ENCODE measurements at regions not wholly inside any gene's neighbourhood (a gene's known extent, or its start where the extent isn't known, plus 50 kb on each side); places are given as distances from the start of the nearest gene placed in this dataset.
A peak's percentile ranks its signal among the peaks of the same experiment; 100 is the strongest.

DNA sequence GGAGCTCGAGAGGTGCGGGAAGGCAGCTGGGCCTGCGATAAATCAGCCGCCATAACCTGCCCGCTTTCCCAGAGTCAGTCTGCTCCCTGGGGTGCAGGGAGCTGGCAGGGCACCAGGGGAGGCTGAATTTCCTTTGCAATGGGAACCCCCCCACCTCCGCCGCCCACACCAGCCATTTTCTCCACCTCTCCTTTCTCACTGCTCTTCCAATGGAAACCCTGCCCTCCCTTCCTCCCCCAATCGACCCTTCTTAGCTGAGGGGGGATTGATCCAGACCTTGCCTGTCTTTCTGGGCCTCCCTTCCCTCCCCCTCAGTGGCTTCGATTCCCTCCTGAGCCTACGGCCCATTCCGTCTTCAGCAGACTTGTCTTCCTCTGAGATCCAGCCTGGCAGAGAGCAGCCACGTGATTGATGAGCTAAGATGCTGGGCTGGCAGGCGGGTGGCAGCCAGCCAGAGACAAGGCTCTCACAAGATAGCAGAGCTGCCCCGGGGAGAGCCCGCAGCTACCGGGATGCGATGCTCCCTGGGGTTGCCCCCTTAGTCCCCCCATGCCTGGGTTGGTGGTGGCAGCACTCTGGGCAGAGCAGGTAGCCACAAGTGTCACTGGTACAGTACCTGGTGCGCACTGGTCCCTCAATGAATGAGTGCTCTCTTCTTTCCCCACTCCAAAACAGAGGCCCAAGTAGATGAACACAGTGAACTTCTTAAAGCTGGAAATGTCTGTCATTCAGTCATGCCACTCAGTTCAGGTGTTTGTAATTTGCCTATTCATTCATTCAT, 53.7 kb upstream of the FABP6 start:
- no peaks in the 10 kb centered on the region for H3F3A ChIP-seq (ENCODE audit: insufficient read depth, low read length, poor library complexity, severe bottlenecking)
- no peak overlapping the region for H3K4me2 ChIP-seq (ENCODE audit: low read length)
- H3K27ac ChIP-seq (ENCODE audit: low read length) = no peak overlapping the region
- no peak overlapping the region for H3K9ac ChIP-seq (ENCODE audit: low read length)
- no peaks in the 10 kb centered on the region for H3K79me2 ChIP-seq (replicated peaks; ENCODE audit: insufficient read depth, low read length)
- no peak for TF ChIP-seq SMC3 (conservative IDR thresholded peaks at IDR 0.05; ENCODE audit: poor library complexity)
- TF ChIP-seq EP300 (conservative IDR thresholded peaks at IDR 0.05; ENCODE audit: poor library complexity, severe bottlenecking) = no peak
- TF ChIP-seq EZH2 (IDR thresholded peaks at IDR 0.05; ENCODE audit: borderline replicate concordance, insufficient read depth, low read length, poor library complexity, severe bottlenecking) = no peak
- TF ChIP-seq MXI1 (conservative IDR thresholded peaks at IDR 0.05; ENCODE audit: poor library complexity, severe bottlenecking) = no peak
- TF ChIP-seq, protein P1, sequence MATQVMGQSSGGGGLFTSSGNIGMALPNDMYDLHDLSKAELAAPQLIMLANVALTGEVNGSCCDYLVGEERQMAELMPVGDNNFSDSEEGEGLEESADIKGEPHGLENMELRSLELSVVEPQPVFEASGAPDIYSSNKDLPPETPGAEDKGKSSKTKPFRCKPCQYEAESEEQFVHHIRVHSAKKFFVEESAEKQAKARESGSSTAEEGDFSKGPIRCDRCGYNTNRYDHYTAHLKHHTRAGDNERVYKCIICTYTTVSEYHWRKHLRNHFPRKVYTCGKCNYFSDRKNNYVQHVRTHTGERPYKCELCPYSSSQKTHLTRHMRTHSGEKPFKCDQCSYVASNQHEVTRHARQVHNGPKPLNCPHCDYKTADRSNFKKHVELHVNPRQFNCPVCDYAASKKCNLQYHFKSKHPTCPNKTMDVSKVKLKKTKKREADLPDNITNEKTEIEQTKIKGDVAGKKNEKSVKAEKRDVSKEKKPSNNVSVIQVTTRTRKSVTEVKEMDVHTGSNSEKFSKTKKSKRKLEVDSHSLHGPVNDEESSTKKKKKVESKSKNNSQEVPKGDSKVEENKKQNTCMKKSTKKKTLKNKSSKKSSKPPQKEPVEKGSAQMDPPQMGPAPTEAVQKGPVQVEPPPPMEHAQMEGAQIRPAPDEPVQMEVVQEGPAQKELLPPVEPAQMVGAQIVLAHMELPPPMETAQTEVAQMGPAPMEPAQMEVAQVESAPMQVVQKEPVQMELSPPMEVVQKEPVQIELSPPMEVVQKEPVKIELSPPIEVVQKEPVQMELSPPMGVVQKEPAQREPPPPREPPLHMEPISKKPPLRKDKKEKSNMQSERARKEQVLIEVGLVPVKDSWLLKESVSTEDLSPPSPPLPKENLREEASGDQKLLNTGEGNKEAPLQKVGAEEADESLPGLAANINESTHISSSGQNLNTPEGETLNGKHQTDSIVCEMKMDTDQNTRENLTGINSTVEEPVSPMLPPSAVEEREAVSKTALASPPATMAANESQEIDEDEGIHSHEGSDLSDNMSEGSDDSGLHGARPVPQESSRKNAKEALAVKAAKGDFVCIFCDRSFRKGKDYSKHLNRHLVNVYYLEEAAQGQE (IDR thresholded peaks at IDR 0.05; ENCODE audit: borderline replicate concordance) = no peak
- TF ChIP-seq, protein P2, sequence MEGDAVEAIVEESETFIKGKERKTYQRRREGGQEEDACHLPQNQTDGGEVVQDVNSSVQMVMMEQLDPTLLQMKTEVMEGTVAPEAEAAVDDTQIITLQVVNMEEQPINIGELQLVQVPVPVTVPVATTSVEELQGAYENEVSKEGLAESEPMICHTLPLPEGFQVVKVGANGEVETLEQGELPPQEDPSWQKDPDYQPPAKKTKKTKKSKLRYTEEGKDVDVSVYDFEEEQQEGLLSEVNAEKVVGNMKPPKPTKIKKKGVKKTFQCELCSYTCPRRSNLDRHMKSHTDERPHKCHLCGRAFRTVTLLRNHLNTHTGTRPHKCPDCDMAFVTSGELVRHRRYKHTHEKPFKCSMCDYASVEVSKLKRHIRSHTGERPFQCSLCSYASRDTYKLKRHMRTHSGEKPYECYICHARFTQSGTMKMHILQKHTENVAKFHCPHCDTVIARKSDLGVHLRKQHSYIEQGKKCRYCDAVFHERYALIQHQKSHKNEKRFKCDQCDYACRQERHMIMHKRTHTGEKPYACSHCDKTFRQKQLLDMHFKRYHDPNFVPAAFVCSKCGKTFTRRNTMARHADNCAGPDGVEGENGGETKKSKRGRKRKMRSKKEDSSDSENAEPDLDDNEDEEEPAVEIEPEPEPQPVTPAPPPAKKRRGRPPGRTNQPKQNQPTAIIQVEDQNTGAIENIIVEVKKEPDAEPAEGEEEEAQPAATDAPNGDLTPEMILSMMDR (IDR thresholded peaks at IDR 0.05; ENCODE audit: poor library complexity, severe bottlenecking) = no peak
- TF ChIP-seq POLR2AphosphoS5 (IDR thresholded peaks at IDR 0.05) = no peak
- TF ChIP-seq RAD21 (conservative IDR thresholded peaks at IDR 0.05) = no peak
- no peak for TF ChIP-seq TAF1 (IDR thresholded peaks at IDR 0.05; ENCODE audit: low read depth)
- H3K9me3 ChIP-seq (ENCODE audit: low read length) = no peaks in the 10 kb centered on the region
- H4K20me1 ChIP-seq (ENCODE audit: insufficient read depth) = no peaks in the 10 kb centered on the region
- no peak overlapping the region for H3K4me3 ChIP-seq (ENCODE audit: low read length)
- peak overlapping the region; percentile 21 for H2AFZ ChIP-seq (ENCODE audit: low read depth, low read length)
- no peaks in the 10 kb centered on the region for H3K27me3 ChIP-seq (ENCODE audit: insufficient read depth, low read depth, low read length)
- H3K36me3 ChIP-seq (ENCODE audit: insufficient read depth, low read length) = no peaks in the 10 kb centered on the region
- no peaks in the 10 kb centered on the region for H3K9me2 ChIP-seq (ENCODE audit: insufficient read depth, low read length)

DNA sequence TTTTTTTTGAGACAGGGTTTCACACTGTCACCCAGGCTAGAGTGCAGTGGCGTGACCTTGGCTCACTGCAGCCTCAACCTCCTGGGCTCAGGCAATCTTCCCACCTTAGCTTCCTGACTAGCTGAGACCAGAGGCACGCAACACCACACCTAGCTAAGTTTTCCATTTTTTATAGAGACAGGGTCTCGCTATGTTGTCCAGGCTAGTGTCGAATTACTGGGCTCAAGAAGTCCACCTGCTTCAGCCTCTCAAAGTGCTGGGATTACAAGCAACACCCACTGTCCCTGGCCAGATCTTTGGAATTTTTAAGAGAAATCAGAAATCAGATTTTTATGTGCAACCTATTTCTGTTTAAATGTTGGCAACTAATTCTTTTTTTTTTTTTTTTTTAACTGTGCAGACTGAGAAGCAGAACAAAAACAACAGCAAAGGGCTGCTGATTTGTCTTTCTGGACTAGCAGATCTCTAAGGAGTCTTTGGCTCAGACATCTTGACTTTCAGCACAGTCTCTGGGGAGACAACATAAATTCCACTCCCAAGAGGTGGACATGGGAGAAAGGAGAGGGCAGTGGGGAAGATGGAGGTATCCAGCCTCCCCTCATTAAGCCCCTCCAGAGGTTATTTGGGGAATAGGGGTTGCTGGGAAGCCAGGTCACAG, 54.4 kb upstream of the FABP6 start:
- Histone ChIP-seq H3K9me2 (ENCODE audit: insufficient read depth, low read length) (no peaks in the 10 kb centered on the region), H3K9ac (ENCODE audit: low read length) (no peak overlapping the region), H3K27me3 (ENCODE audit: insufficient read depth, low read depth, low read length) (no peaks in the 10 kb centered on the region), H3K27ac (ENCODE audit: low read length) (no peak overlapping the region), H3K79me2 (replicated peaks; ENCODE audit: insufficient read depth, low read length) (no peaks in the 10 kb centered on the region), H4K20me1 (ENCODE audit: insufficient read depth) (no peaks in the 10 kb centered on the region), H3K4me2 (ENCODE audit: low read length) (no peak overlapping the region), H3K36me3 (ENCODE audit: insufficient read depth, low read length) (no peaks in the 10 kb centered on the region), H2AFZ (ENCODE audit: low read depth, low read length) (peak overlapping the region; percentile 21), H3K4me3 (ENCODE audit: low read length) (no peak overlapping the region), H3F3A (ENCODE audit: insufficient read depth, low read length, poor library complexity, severe bottlenecking) (no peaks in the 10 kb centered on the region), H3K9me3 (ENCODE audit: low read length) (no peaks in the 10 kb centered on the region)
- TF ChIP-seq, protein P2 (IDR thresholded peaks at IDR 0.05; ENCODE audit: poor library complexity, severe bottlenecking) = no peak
- TF ChIP-seq, protein P1 (IDR thresholded peaks at IDR 0.05; ENCODE audit: borderline replicate concordance) = no peak
- TF ChIP-seq SMC3 (conservative IDR thresholded peaks at IDR 0.05; ENCODE audit: poor library complexity) = no peak
- no peak for TF ChIP-seq EZH2 (IDR thresholded peaks at IDR 0.05; ENCODE audit: borderline replicate concordance, insufficient read depth, low read length, poor library complexity, severe bottlenecking)
- TF ChIP-seq MXI1 (conservative IDR thresholded peaks at IDR 0.05; ENCODE audit: poor library complexity, severe bottlenecking) = no peak
- no peak for TF ChIP-seq TAF1 (IDR thresholded peaks at IDR 0.05; ENCODE audit: low read depth)
- TF ChIP-seq POLR2AphosphoS5 (IDR thresholded peaks at IDR 0.05) = no peak
- TF ChIP-seq RAD21 (conservative IDR thresholded peaks at IDR 0.05) = no peak
- no peak for TF ChIP-seq EP300 (conservative IDR thresholded peaks at IDR 0.05; ENCODE audit: poor library complexity, severe bottlenecking)
